A673 (cell line): ENCODE measurements at regions not wholly inside any gene's neighbourhood (a gene's known extent, or its start where the extent isn't known, plus 50 kb on each side); places are given as distances from the start of the nearest gene placed in this dataset.

ENCODE experiments used
- CTCF ChIP-seq: fragments of 300-800, 200-600 bp; sonication (generic); conservative IDR thresholded peaks from 2 replicates; pipeline ENCODE4 v1.5.1; 2017; ENCODE audit warnings: low read depth, mild to moderate bottlenecking, antibody characterized with exemption, low read length, moderate library complexity, mixed read lengths
- EZH2 ChIP-seq: fragments of 200-600 bp; sonication (generic); IDR thresholded peaks from 2 replicates; pipeline ENCODE4 v1.6.1; 2017; ENCODE audit warnings: borderline replicate concordance, low read depth, mild to moderate bottlenecking, mixed read lengths, antibody characterized with exemption, low read length; ENCODE audit not compliant: poor library complexity, severe bottlenecking

GRCh38 chr21:35159881-35160280, 110.8 kb upstream of the RUNX1 start:
- TF ChIP-seq CTCF (no peak), EZH2 (no peak)
